Hepatocyte (in vitro differentiated cells): ENCODE measurements at regions not wholly inside any gene's neighbourhood (a gene's known extent, or its start where the extent isn't known, plus 50 kb on each side); places are given as distances from the start of the nearest gene placed in this dataset.

Experiments used
- CTCF ChIP-seq: fragments of 200-600 bp; sonication (generic); IDR thresholded peaks from 2 replicates; pipeline ENCODE4 v1.5.1; 2016; ENCODE audit warnings: antibody characterized with exemption, mild to moderate bottlenecking; ENCODE audit not compliant: poor library complexity
- EZH2 ChIP-seq: fragments of 200-600 bp; sonication (generic); IDR thresholded peaks from 2 replicates; pipeline ENCODE4 v1.6.1; 2016; ENCODE audit warnings: antibody characterized with exemption, mild to moderate bottlenecking, borderline replicate concordance
- EZH2phosphoT487 ChIP-seq: fragments of 200-600 bp; sonication (generic); IDR thresholded peaks from one replicate; pipeline ENCODE4 v1.6.1; 2018; ENCODE audit warnings: antibody characterized with exemption, mild to moderate bottlenecking, low read depth, moderate library complexity; ENCODE audit not compliant: unreplicated experiment, severe bottlenecking

DNA sequence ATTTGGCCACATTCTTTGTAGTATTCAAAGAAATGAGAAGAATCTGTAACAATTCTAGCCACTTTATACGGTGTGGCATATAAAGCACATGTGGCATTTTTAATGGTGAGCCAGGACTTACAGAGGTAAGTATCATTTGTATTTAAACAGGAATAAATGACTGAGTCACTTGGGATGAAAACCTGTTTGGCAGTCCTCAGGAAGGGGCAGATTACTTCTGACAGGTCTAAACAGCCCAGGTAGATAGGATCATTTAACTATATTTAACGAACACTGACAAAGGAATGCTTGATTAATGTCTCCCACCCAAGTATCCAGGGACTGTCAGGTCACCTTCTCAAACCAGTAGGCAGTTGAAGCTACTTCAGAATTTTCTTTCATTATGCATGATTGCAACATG is 241.5 kb upstream of the SATB1 start:
- TF ChIP-seq CTCF: no peak
- TF ChIP-seq EZH2phosphoT487: no peak
- no peak for TF ChIP-seq EZH2
